EL (cell line): ENCODE measurements at regions not wholly inside any gene's neighbourhood (a gene's known extent, or its start where the extent isn't known, plus 50 kb on each side); places are given as distances from the start of the nearest gene placed in this dataset.
A peak's percentile ranks its signal among the peaks of the same experiment; 100 is the strongest.

Source experiments
- DNase-seq: peaks from one replicate; pipeline ENCODE4 v3.0.0-alpha.2; 2016

GRCh38 chr6:169079650-169080049, 174.0 kb downstream of the THBS2 start:
- no peak for DNase-seq

- DNase-seq, result no peak
Observed at GRCh38 chr6:169078399-169079145, 175.1 kb downstream of the THBS2 start.

- no peak for DNase-seq
Observed at GRCh38 chr6:169075915-169076654, 177.6 kb downstream of the THBS2 start.

- no peak for DNase-seq
Observed at GRCh38 chr6:169075211-169075914, 178.3 kb downstream of the THBS2 start.

GRCh38 chr6:169074526-169074925, 179.1 kb downstream of the THBS2 start:
- peak; percentile 44 for DNase-seq

- peak; percentile 99 for DNase-seq
Observed at GRCh38 chr6:169073311-169073710, 180.3 kb downstream of the THBS2 start.

- no peak for DNase-seq
Observed at GRCh38 chr6:169072127-169073042, 181.3 kb downstream of the THBS2 start.

GRCh38 chr6:169071394-169071793, 182.3 kb downstream of the THBS2 start:
- DNase-seq, result no peak

- DNase-seq, result peak; percentile 100
Observed at GRCh38 chr6:169070506-169071176, 183.0 kb downstream of the THBS2 start.

- no peak for DNase-seq
Observed at GRCh38 chr6:169069356-169069755, 184.3 kb downstream of the THBS2 start.

- no peak for DNase-seq
Observed at GRCh38 chr6:169064194-169064593, 189.5 kb downstream of the THBS2 start.

GRCh38 chr6:169062272-169062671, 191.4 kb downstream of the THBS2 start:
- no peak for DNase-seq

GRCh38 chr6:169058634-169059033, 195.0 kb downstream of the THBS2 start:
- no peak for DNase-seq

GRCh38 chr6:169052462-169052861, 201.2 kb downstream of the THBS2 start:
- no peak for DNase-seq

GRCh38 chr6:169051371-169051770, 202.3 kb downstream of the THBS2 start:
- DNase-seq, result peak; percentile 6

GRCh38 chr6:169048865-169049205, 204.8 kb downstream of the THBS2 start:
- no peak for DNase-seq

- DNase-seq, result no peak
Observed at GRCh38 chr6:169048185-169048864, 205.3 kb downstream of the THBS2 start.

- DNase-seq, result no peak
Observed at GRCh38 chr6:169047345-169047744, 206.3 kb downstream of the THBS2 start.

GRCh38 chr6:169046483-169047192, 207.0 kb downstream of the THBS2 start:
- peak; percentile 89 for DNase-seq

- DNase-seq, result no peak
Observed at GRCh38 chr6:169046021-169046420, 207.6 kb downstream of the THBS2 start.

GRCh38 chr6:169045486-169045885, 208.2 kb downstream of the THBS2 start:
- no peak for DNase-seq
